Loucy (cell line): ENCODE measurements at regions not wholly inside any gene's neighbourhood (a gene's known extent, or its start where the extent isn't known, plus 50 kb on each side); places are given as distances from the start of the nearest gene placed in this dataset.

ENCODE experiments used
- EZH2phosphoT487 ChIP-seq: fragments of 200-600 bp; IDR thresholded peaks from 2 replicates; pipeline ENCODE4 v1.6.1; 2018; ENCODE audit warnings: antibody characterized with exemption, mild to moderate bottlenecking, moderate library complexity, borderline replicate concordance
- TF ChIP-seq, protein P1 (sequence below): fragments of 200-600 bp; sonication (generic); conservative IDR thresholded peaks from 2 replicates; pipeline ENCODE4 v1.5.1; 2014; ENCODE audit warnings: mild to moderate bottlenecking, antibody characterized with exemption, low read length

DNA sequence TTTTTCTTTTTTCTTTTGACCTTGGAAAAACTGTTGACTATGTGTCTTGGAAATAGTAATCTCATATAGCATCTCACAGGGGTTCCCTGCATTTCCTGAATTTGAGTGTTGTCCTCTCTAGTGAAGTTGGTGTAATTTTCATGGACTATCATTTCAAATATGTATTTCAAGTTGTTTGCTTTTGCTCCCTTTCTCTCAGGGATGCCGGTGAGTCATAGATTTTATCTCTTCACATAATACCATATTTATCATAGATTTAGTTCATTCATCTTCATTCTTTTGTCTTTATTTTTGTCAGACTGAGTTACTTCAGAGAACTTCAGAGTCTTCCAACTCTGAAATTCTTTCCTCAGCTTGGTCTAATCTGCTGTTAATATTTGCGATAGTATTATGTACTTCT lies 1320.6 kb downstream of the LRFN5 start:
- TF ChIP-seq, protein P1, sequence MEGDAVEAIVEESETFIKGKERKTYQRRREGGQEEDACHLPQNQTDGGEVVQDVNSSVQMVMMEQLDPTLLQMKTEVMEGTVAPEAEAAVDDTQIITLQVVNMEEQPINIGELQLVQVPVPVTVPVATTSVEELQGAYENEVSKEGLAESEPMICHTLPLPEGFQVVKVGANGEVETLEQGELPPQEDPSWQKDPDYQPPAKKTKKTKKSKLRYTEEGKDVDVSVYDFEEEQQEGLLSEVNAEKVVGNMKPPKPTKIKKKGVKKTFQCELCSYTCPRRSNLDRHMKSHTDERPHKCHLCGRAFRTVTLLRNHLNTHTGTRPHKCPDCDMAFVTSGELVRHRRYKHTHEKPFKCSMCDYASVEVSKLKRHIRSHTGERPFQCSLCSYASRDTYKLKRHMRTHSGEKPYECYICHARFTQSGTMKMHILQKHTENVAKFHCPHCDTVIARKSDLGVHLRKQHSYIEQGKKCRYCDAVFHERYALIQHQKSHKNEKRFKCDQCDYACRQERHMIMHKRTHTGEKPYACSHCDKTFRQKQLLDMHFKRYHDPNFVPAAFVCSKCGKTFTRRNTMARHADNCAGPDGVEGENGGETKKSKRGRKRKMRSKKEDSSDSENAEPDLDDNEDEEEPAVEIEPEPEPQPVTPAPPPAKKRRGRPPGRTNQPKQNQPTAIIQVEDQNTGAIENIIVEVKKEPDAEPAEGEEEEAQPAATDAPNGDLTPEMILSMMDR, result no peak
- TF ChIP-seq EZH2phosphoT487, result no peak
